Vagina (tissue), 2 donors: ENCODE measurements at regions not wholly inside any gene's neighbourhood (a gene's known extent, or its start where the extent isn't known, plus 50 kb on each side); places are given as distances from the start of the nearest gene placed in this dataset.

Experiments used
- DNase-seq, 2 donors: peaks; one replicate each; pipeline ENCODE4 v3.0.0-alpha.2; 2017; ENCODE audit errors: extremely low spot score in 2 of 2
- H3K27ac ChIP-seq: fragments of 200-600 bp; sonication (generic); one replicate; pipeline ENCODE4 v1.5.1; 2019
- H3K27me3 ChIP-seq: fragments of 200-600 bp; sonication (generic); one replicate; pipeline ENCODE4 v1.5.1; 2019
- H3K36me3 ChIP-seq, 2 donors: fragments of 200-600 bp; sonication (generic); one replicate each; pipeline ENCODE4 v1.5.1; 2017 to 2019
- H3K4me1 ChIP-seq: fragments of 200-600 bp; sonication (generic); one replicate; pipeline ENCODE4 v1.5.1; 2019
- H3K4me3 ChIP-seq, 2 donors: fragments of 200-600 bp; sonication (generic); 1 replicate in 1 of 2; 2 replicates in 1 of 2; pipeline ENCODE4 v1.5.1; 2016 to 2019
- H3K9me3 ChIP-seq: fragments of 200-600 bp; sonication (generic); one replicate; pipeline ENCODE4 v1.5.1; 2019
- CTCF ChIP-seq, 3 experiments: fragments of 450-650 bp in 2 of 3; fragments of 200-600 bp in 1 of 3; sonication (generic) in 1 of 3; IDR thresholded peaks; one replicate each; pipeline ENCODE4 v1.5.1; 2017 to 2019; ENCODE audit warnings: antibody characterized with exemption in 3 of 3, mild to moderate bottlenecking in 2 of 3, moderate library complexity in 2 of 3
- POLR2A ChIP-seq, 2 donors: fragments of 450-650 bp; IDR thresholded peaks; one replicate each; pipeline ENCODE4 v1.6.1; 2017; ENCODE audit warnings: antibody characterized with exemption in 2 of 2, mild to moderate bottlenecking in 2 of 2, moderate library complexity in 2 of 2
- POLR2AphosphoS5 ChIP-seq, 2 donors: sonication (generic); formaldehyde crosslinking; IDR thresholded peaks; one replicate each; pipeline ENCODE4 v1.9.0; 2017; ENCODE audit warnings: antibody characterized with exemption in 2 of 2, mild to moderate bottlenecking in 2 of 2, low read depth in 1 of 2; ENCODE audit not compliant: insufficient read depth in 1 of 2
- intact Hi-C: fragments of 100-400 bp; cut with DNase I; formaldehyde crosslinking; loops from one replicate; pipeline ENCODE4 v1.15.1; 2023

DNA sequence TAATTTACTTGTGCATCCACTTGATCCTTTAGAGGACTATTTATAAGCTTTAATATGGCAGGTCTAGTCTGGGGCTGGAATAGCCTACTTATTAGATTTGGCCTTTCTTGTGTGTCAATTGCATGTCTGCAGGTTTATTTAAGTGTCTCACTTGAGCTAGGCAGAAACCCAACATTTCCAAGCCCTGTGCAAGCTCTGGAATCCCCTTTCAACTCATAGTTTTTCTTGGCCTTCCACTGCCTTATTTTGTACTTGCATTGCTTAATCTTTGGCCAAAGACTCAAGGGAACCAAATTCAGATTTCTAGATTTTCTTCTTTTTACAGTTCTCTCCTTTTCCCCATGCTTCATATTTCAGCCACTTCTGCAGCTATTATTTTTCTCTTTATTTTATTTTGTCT lies 102.4 kb upstream of the RFX3 start:
- no peak for DNase-seq
- Histone ChIP-seq H3K27me3 (no peaks in the 10 kb centered on the region), H3K9me3 (no peaks in the 10 kb centered on the region), H3K4me1 (no peaks in the 10 kb centered on the region), H3K36me3 (no peaks in the 10 kb centered on the region), H3K27ac (no peak overlapping the region), H3K4me3 (no peak overlapping the region)
- intact Hi-C loops = no loop called here
- TF ChIP-seq POLR2A (IDR thresholded peaks at IDR 0.05) (no peak), CTCF (IDR thresholded peaks at IDR 0.05) (no peak), POLR2AphosphoS5 (IDR thresholded peaks at IDR 0.05; ENCODE audit: insufficient read depth in 1 of 2, low read depth in 1 of 2) (no peak)

GRCh38 chr9:3608011-3608410 lies 82.2 kb upstream of the RFX3 start:
- Histone ChIP-seq H3K4me3 (no peak overlapping the region), H3K9me3 (no peaks in the 10 kb centered on the region), H3K27me3 (no peaks in the 10 kb centered on the region), H3K27ac (no peak overlapping the region), H3K36me3 (no peaks in the 10 kb centered on the region), H3K4me1 (no peaks in the 10 kb centered on the region)
- intact Hi-C loops = no loop called here
- TF ChIP-seq POLR2A (IDR thresholded peaks at IDR 0.05) (no peak), POLR2AphosphoS5 (IDR thresholded peaks at IDR 0.05; ENCODE audit: insufficient read depth in 1 of 2, low read depth in 1 of 2) (no peak), CTCF (IDR thresholded peaks at IDR 0.05) (no peak)
- no peak for DNase-seq

DNA sequence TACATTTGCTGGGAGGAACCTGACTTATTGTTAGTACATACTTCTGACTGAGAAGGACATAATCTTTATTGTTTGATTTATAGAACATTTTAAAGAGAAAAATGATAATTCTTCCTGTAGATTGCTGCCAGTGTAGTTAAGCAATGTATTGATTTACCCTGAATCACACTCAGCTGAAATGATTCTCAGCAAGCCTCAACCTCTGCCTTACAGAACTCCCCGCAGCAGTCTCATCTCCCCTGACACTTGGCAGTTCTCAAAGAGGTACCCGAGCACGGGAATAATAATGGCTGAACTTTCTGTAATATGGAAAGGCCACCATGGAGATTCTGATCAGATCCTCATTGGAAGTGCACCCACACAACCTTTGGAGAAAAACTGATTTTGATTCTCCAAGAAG lies 74.9 kb upstream of the RFX3 start:
- Histone ChIP-seq H3K4me3 (no peak overlapping the region), H3K4me1 (no peaks in the 10 kb centered on the region), H3K9me3 (no peaks in the 10 kb centered on the region), H3K27ac (no peak overlapping the region), H3K27me3 (no peaks in the 10 kb centered on the region), H3K36me3 (no peaks in the 10 kb centered on the region)
- no peak for TF ChIP-seq POLR2A (IDR thresholded peaks at IDR 0.05)
- TF ChIP-seq POLR2AphosphoS5 (IDR thresholded peaks at IDR 0.05; ENCODE audit: insufficient read depth in 1 of 2, low read depth in 1 of 2) = no peak
- TF ChIP-seq CTCF (IDR thresholded peaks at IDR 0.05) = no peak
- no peak for DNase-seq
- intact Hi-C loops = no loop called here

DNA sequence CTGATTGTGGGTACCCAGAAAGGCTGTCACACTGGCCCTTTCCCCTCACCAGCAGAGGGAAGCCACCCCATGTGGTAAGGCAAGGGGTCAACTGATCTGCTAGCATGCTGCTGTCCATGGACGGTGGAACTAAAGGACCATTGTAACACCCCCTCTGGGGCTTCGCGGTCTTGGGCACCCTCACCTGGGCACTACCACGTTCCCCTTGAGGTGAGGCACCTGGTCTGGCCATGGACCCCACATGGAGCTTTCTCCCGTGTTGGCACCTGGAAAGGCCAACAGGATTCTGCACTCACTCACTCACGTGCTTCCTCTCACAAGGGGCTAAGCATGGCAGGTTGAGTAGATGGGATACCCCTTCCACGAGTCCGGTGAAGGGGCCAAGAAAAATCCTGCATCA lies 72.0 kb upstream of the RFX3 start:
- DNase-seq = no peak
- intact Hi-C loops = no loop called here

GRCh38 chr9:3586066-3586465 lies 60.3 kb upstream of the RFX3 start:
- DNase-seq = no peak
- intact Hi-C loops = no loop called here
- TF ChIP-seq CTCF (IDR thresholded peaks at IDR 0.05) = no peak
- no peak for TF ChIP-seq POLR2AphosphoS5 (IDR thresholded peaks at IDR 0.05; ENCODE audit: insufficient read depth in 1 of 2, low read depth in 1 of 2)
- TF ChIP-seq POLR2A (IDR thresholded peaks at IDR 0.05) = no peak
- H3K4me1 ChIP-seq = no peaks in the 10 kb centered on the region
- peaks cover 5% of the 10 kb centered on the region for H3K9me3 ChIP-seq
- no peak overlapping the region for H3K27ac ChIP-seq
- no peaks in the 10 kb centered on the region for H3K27me3 ChIP-seq
- no peaks in the 10 kb centered on the region for H3K36me3 ChIP-seq
- no peak overlapping the region for H3K4me3 ChIP-seq

More for the DNA sequence above, 72.0 kb upstream of the RFX3 start:
- Histone ChIP-seq H3K36me3 (no peaks in the 10 kb centered on the region), H3K4me3 (no peak overlapping the region), H3K27me3 (no peaks in the 10 kb centered on the region), H3K4me1 (no peaks in the 10 kb centered on the region), H3K27ac (no peak overlapping the region), H3K9me3 (no peaks in the 10 kb centered on the region)
- TF ChIP-seq POLR2A (IDR thresholded peaks at IDR 0.05) (no peak), CTCF (IDR thresholded peaks at IDR 0.05) (no peak), POLR2AphosphoS5 (IDR thresholded peaks at IDR 0.05; ENCODE audit: insufficient read depth in 1 of 2, low read depth in 1 of 2) (no peak)
